GM21367 (cell line): ENCODE measurements at regions not wholly inside any gene's neighbourhood (a gene's known extent, or its start where the extent isn't known, plus 50 kb on each side); places are given as distances from the start of the nearest gene placed in this dataset.

Experiments used
- ATAC-seq: cut with Tn5 transposase; IDR thresholded peaks from one replicate; pipeline ENCODE4 v1.9.1; 2021; ENCODE audit not compliant: unreplicated experiment

GRCh38 chr11:93959663-93960062, 61.5 kb upstream of the HEPHL1 start:
- no peak for ATAC-seq

- ATAC-seq = no peak
These were observed 58.1 kb upstream of the HEPHL1 start for GRCh38 chr11:93963072-93963471.

- ATAC-seq = no peak
These were observed 53.9 kb upstream of the HEPHL1 start for GRCh38 chr11:93967258-93967657.

DNA sequence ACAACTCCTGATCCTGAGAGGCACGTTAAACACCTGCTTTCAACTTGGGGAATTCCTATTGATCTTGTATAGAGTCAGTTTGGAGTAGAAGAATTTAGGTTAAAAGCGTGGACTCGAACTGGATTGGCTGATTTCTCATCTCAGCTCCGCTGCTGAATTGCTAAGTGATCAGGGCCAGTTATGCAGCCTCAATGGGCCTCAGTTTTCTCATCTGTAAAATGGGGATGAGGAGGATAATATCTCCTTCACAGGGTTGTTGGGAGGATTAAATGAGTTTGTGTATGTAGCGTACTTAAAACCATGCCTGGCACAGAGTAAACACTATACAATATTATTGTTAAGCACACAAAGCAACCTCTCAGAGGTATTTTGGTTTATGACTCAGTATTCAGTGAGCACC, 53.2 kb upstream of the HEPHL1 start:
- ATAC-seq = no peak

GRCh38 chr11:93969925-93970922, 50.9 kb upstream of the HEPHL1 start:
- ATAC-seq = no peak
